SW480 (cell line): ENCODE measurements at regions not wholly inside any gene's neighbourhood (a gene's known extent, or its start where the extent isn't known, plus 50 kb on each side); places are given as distances from the start of the nearest gene placed in this dataset.

Source experiments
- DNase-seq: peaks from one replicate; pipeline ENCODE4 v3.0.0-alpha.2; 2016; ENCODE audit warnings: low spot score

- DNase-seq, result no peak
Observed at GRCh38 chr12:92614502-92614901, 88.3 kb upstream of the PLEKHG7 start.

GRCh38 chr12:92614001-92614400 lies 88.8 kb upstream of the PLEKHG7 start:
- DNase-seq, result no peak

- DNase-seq, result no peak
Observed at GRCh38 chr12:92612611-92613010, 90.2 kb upstream of the PLEKHG7 start.

GRCh38 chr12:92608151-92609091 lies 94.4 kb upstream of the PLEKHG7 start:
- DNase-seq, result peak; percentile 57

- DNase-seq, result no peak
Observed at GRCh38 chr12:92606956-92607355, 95.8 kb upstream of the PLEKHG7 start.

- DNase-seq, result no peak
Observed at GRCh38 chr12:92605621-92606170, 97.1 kb upstream of the PLEKHG7 start.

GRCh38 chr12:92604786-92605185 lies 98.0 kb upstream of the PLEKHG7 start:
- DNase-seq, result no peak

- no peak for DNase-seq
Observed at GRCh38 chr12:92603741-92604432, 98.9 kb upstream of the PLEKHG7 start.

- DNase-seq, result no peak
Observed at GRCh38 chr12:92602930-92603623, 99.7 kb upstream of the PLEKHG7 start.

GRCh38 chr12:92602476-92602875 lies 100.3 kb upstream of the PLEKHG7 start:
- peak; percentile 13 for DNase-seq

- DNase-seq, result no peak
Observed at GRCh38 chr12:92601680-92602079, 101.1 kb upstream of the PLEKHG7 start.

GRCh38 chr12:92601176-92601575 lies 101.6 kb upstream of the PLEKHG7 start:
- no peak for DNase-seq

GRCh38 chr12:92600052-92600451 lies 102.7 kb upstream of the PLEKHG7 start:
- no peak for DNase-seq

- no peak for DNase-seq
Observed at GRCh38 chr12:92597997-92598396, 104.8 kb upstream of the PLEKHG7 start.

- no peak for DNase-seq
Observed at GRCh38 chr12:92597118-92597517, 105.7 kb upstream of the PLEKHG7 start.

- no peak for DNase-seq
Observed at GRCh38 chr12:92596383-92596782, 106.4 kb upstream of the PLEKHG7 start.

GRCh38 chr12:92595663-92596062 lies 107.1 kb upstream of the PLEKHG7 start:
- DNase-seq, result no peak

- peak; percentile 42 for DNase-seq
Observed at GRCh38 chr12:92593734-92594402, 108.9 kb upstream of the PLEKHG7 start.

- no peak for DNase-seq
Observed at GRCh38 chr12:92585115-92585727, 117.6 kb upstream of the PLEKHG7 start.

GRCh38 chr12:92583910-92584309 lies 118.9 kb upstream of the PLEKHG7 start:
- DNase-seq, result no peak

GRCh38 chr12:92582893-92583292 lies 119.9 kb upstream of the PLEKHG7 start:
- no peak for DNase-seq
